ENCODE measurements at regions not wholly inside any gene's neighbourhood (a gene's known extent, or its start where the extent isn't known, plus 50 kb on each side); places are given as distances from the start of the nearest gene placed in this dataset.

DNA sequence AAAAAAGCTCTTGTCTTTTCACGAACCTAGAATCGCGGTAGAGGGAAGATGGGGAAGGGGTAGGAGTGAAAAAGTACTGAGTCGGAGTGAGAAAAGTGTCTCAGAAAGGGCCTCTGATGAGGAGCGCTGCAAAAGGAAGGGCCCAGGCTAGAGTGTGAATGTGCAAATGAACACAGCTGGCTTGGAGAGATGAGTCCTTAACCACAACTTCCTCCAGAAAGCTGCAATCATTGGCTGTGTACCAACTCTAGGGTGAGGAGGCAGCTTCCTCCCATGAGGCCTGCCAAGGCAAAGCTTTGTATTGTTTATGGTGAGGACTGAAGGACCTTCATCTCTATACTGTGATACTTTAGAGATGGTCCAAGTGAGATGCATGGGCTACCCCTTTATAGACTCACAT lies 566.9 kb upstream of the ANO5 start:
- no peak overlapping the region for H3K4me3 ChIP-seq (ENCODE audit: control insufficient read depth, low read depth, low read length)
- TF ChIP-seq, protein P1, sequence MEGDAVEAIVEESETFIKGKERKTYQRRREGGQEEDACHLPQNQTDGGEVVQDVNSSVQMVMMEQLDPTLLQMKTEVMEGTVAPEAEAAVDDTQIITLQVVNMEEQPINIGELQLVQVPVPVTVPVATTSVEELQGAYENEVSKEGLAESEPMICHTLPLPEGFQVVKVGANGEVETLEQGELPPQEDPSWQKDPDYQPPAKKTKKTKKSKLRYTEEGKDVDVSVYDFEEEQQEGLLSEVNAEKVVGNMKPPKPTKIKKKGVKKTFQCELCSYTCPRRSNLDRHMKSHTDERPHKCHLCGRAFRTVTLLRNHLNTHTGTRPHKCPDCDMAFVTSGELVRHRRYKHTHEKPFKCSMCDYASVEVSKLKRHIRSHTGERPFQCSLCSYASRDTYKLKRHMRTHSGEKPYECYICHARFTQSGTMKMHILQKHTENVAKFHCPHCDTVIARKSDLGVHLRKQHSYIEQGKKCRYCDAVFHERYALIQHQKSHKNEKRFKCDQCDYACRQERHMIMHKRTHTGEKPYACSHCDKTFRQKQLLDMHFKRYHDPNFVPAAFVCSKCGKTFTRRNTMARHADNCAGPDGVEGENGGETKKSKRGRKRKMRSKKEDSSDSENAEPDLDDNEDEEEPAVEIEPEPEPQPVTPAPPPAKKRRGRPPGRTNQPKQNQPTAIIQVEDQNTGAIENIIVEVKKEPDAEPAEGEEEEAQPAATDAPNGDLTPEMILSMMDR (conservative IDR thresholded peaks at IDR 0.05; ENCODE audit: control insufficient read depth, insufficient read depth, low read depth, low read length) = no peak
- no peak for DNase-seq (ENCODE audit: low read depth)

GRCh38 chr11:21628641-21629040 lies 564.2 kb upstream of the ANO5 start:
- TF ChIP-seq, protein P1 (conservative IDR thresholded peaks at IDR 0.05; ENCODE audit: control insufficient read depth, insufficient read depth, low read depth, low read length) = no peak
- DNase-seq (ENCODE audit: low read depth) = no peak
- H3K4me3 ChIP-seq (ENCODE audit: control insufficient read depth, low read depth, low read length) = no peak overlapping the region

GRCh38 chr11:21630934-21631478 lies 561.9 kb upstream of the ANO5 start:
- DNase-seq (ENCODE audit: low read depth) = no peak
- TF ChIP-seq, protein P1 (conservative IDR thresholded peaks at IDR 0.05; ENCODE audit: control insufficient read depth, insufficient read depth, low read depth, low read length) = no peak
- H3K4me3 ChIP-seq (ENCODE audit: control insufficient read depth, low read depth, low read length) = no peak overlapping the region

GRCh38 chr11:21631991-21632390 lies 560.9 kb upstream of the ANO5 start:
- H3K4me3 ChIP-seq (ENCODE audit: control insufficient read depth, low read depth, low read length) = no peak overlapping the region
- TF ChIP-seq, protein P1 (conservative IDR thresholded peaks at IDR 0.05; ENCODE audit: control insufficient read depth, insufficient read depth, low read depth, low read length) = no peak
- DNase-seq (ENCODE audit: low read depth) = no peak

- no peak overlapping the region for H3K4me3 ChIP-seq (ENCODE audit: control insufficient read depth, low read depth, low read length)
- no peak for DNase-seq (ENCODE audit: low read depth)
- TF ChIP-seq, protein P1 (conservative IDR thresholded peaks at IDR 0.05; ENCODE audit: control insufficient read depth, insufficient read depth, low read depth, low read length) = no peak
Observed at GRCh38 chr11:21634491-21634890, 558.4 kb upstream of the ANO5 start.

DNA sequence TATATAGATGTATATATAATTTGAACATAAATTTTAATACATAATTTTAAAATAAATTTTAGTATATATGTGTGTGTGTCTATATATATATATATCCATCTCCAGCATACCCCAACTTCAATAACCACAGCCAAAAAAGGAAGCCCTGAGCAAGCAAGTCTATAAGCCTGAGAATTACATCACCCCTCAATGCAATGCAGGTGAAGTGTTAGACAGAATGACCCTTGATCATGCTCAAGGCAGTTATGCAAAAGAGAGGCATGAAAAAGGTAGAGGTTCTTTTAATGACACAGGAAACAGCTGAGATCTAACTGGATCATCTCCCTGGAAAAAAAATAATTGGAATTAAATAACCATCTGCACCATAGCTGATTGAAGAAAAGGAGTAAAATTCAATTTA lies 557.9 kb upstream of the ANO5 start:
- no peak overlapping the region for H3K4me3 ChIP-seq (ENCODE audit: control insufficient read depth, low read depth, low read length)
- TF ChIP-seq, protein P1 (conservative IDR thresholded peaks at IDR 0.05; ENCODE audit: control insufficient read depth, insufficient read depth, low read depth, low read length) = no peak
- no peak for DNase-seq (ENCODE audit: low read depth)
